ENCODE measurements at regions not wholly inside any gene's neighbourhood (a gene's known extent, or its start where the extent isn't known, plus 50 kb on each side); places are given as distances from the start of the nearest gene placed in this dataset.
"Not testable (repeated sequence)": the region's sequence is repeated elsewhere in the genome, so short reads cannot be mapped to it uniquely, and the experiment has no call there.

DNA sequence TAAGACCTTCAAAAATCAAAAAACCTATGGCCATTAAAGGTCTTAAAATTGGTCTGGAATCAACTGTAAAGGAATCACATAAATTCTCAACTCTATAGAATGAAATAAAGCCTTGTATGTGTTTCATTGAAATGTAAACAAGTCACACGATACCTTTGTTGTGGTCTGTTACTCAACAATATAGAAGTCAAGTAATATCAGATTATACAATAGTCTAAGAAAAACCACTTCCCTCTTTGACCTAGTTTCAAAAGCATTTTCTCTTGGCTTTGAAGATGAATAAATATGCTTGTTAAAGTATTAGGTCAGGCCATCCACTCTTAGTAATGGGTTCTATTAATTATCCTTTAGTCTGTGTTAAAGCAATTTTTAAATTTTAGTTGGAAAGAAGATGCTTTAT lies 79.8 kb upstream of the DIO2 start:
- Histone ChIP-seq H3K79me2 (ENCODE audit: insufficient read depth, low read depth) (no peaks in the 10 kb centered on the region), H3K36me3 (ENCODE audit: insufficient read depth) (no peaks in the 10 kb centered on the region), H4K20me1 (ENCODE audit: insufficient read depth) (no peaks in the 10 kb centered on the region), H3K4me2 (peak overlapping the region; percentile 42), H2AFZ (ENCODE audit: low read depth) (no peak overlapping the region), H3K4me3 (IDR thresholded peaks at IDR 0.05; ENCODE audit: insufficient read depth, low read depth, low read length) (no peak overlapping the region), H3K27me3 (ENCODE audit: insufficient read depth, low read depth) (no peaks in the 10 kb centered on the region), H3K9ac (no peak overlapping the region), H3K27ac (no peak overlapping the region), H3K4me1 (ENCODE audit: low read depth, poor library complexity, severe bottlenecking) (peaks cover 16% of the 10 kb centered on the region)
- TF ChIP-seq, protein P1, sequence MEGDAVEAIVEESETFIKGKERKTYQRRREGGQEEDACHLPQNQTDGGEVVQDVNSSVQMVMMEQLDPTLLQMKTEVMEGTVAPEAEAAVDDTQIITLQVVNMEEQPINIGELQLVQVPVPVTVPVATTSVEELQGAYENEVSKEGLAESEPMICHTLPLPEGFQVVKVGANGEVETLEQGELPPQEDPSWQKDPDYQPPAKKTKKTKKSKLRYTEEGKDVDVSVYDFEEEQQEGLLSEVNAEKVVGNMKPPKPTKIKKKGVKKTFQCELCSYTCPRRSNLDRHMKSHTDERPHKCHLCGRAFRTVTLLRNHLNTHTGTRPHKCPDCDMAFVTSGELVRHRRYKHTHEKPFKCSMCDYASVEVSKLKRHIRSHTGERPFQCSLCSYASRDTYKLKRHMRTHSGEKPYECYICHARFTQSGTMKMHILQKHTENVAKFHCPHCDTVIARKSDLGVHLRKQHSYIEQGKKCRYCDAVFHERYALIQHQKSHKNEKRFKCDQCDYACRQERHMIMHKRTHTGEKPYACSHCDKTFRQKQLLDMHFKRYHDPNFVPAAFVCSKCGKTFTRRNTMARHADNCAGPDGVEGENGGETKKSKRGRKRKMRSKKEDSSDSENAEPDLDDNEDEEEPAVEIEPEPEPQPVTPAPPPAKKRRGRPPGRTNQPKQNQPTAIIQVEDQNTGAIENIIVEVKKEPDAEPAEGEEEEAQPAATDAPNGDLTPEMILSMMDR (conservative IDR thresholded peaks at IDR 0.05; ENCODE audit: low read depth, low read length): no peak

DNA sequence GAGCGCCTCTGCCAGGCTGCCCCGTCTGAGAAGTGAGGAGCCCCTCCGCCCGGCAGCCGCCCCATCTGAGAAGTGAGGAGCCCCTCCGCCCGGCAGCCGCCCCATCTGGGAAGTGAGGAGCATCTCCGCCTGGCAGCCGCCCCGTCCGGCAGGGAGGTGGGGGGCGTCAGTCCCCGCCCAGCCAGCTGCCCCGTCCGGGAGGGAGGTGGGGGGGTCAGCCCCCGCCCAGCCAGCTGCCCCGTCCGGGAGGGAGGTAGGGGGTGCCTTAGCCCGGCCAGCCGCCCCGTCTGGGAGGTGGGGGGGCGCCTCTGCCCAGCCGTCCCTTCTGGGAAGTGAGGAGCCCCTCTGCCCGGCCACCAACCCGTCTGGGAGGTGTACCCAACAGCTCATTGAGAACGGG lies 75.4 kb upstream of the DIO2 start:
- peaks cover 12% of the 10 kb centered on the region for H3K4me1 ChIP-seq (ENCODE audit: low read depth, poor library complexity, severe bottlenecking)
- not testable (repeated sequence) for H3K4me3 ChIP-seq (IDR thresholded peaks at IDR 0.05; ENCODE audit: insufficient read depth, low read depth, low read length); H4K20me1 ChIP-seq (ENCODE audit: insufficient read depth); H3K27ac ChIP-seq; H3K36me3 ChIP-seq (ENCODE audit: insufficient read depth); H3K4me2 ChIP-seq; H3K79me2 ChIP-seq (ENCODE audit: insufficient read depth, low read depth); H3K27me3 ChIP-seq (ENCODE audit: insufficient read depth, low read depth); H3K9ac ChIP-seq; H2AFZ ChIP-seq (ENCODE audit: low read depth)

DNA sequence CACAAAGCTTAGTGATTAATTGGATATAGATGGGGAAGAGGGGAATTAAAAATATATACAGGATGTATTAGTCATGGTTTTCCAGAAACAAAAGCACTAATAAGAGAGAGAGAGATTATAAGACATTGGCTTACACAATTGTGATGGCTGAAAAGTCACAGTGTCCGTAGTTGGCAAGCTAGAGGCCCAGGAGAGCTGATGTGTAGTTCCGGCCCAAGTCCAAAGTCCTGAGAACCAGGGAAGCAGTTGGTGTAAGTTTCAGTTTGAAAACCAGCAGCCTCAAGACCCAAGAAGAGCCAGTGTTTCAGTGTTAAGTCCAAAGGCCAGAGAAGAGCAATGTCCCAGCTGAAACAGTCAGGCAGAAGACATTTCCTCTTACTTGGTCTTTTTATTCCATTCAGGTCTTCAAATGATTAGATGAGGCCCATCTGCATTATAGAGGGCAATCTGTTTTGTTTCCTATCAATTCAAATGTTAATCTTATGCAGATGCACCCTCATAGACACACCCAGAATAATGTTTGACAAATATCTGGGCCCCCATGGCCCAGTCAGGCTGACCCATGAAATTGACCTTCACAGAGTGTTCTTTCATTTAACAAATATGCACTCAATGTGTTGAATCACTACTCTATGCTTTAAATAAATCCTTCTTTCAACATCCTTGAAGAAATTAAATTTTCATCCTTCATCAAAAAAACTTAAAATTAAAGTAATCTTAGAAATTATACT lies 67.2 kb upstream of the DIO2 start:
- no peaks in the 10 kb centered on the region for H3K79me2 ChIP-seq (ENCODE audit: insufficient read depth, low read depth)
- no peaks in the 10 kb centered on the region for H3K4me1 ChIP-seq (ENCODE audit: low read depth, poor library complexity, severe bottlenecking)
- no peak overlapping the region for H3K27ac ChIP-seq
- H3K36me3 ChIP-seq (ENCODE audit: insufficient read depth): no peaks in the 10 kb centered on the region
- no peaks in the 10 kb centered on the region for H3K27me3 ChIP-seq (ENCODE audit: insufficient read depth, low read depth)
- H3K9ac ChIP-seq: no peak overlapping the region
- no peak overlapping the region for H3K4me3 ChIP-seq (IDR thresholded peaks at IDR 0.05; ENCODE audit: insufficient read depth, low read depth, low read length)
- no peak overlapping the region for H3K4me2 ChIP-seq
- no peaks in the 10 kb centered on the region for H4K20me1 ChIP-seq (ENCODE audit: insufficient read depth)
- H2AFZ ChIP-seq (ENCODE audit: low read depth): no peak overlapping the region
- TF ChIP-seq, protein P1 (conservative IDR thresholded peaks at IDR 0.05; ENCODE audit: low read depth, low read length): no peak

DNA sequence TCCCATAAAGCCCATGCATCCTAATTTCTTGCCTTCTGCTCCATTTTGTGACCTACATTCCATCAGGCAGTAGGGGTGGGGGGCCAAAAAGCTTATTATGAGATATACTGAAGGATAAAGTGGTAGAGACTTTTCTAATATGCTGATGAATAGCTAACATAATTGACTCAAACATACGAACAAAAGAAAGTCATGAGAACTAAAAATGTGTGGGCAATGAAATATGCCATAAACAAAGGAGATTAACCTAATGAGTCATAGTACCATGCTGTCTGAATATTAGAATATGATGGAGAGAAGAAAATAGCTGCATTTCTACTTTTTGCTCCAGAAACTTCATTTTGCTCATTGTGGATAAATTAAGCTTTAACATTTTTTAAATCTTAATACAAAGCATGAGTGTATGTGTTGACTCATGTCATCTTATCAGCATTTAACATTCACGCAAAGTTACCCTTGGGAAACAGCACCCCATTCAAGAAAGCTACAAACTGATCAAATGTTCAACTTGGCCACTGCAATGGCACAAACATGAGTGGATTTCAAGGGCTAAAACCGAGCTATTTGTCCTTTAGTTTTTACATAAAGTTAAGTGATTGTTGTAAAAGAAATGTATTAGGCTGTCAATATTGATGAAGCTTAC lies 64.0 kb upstream of the DIO2 start:
- no peaks in the 10 kb centered on the region for H3K4me1 ChIP-seq (ENCODE audit: low read depth, poor library complexity, severe bottlenecking)
- H3K27ac ChIP-seq: no peak overlapping the region
- no peak overlapping the region for H3K9ac ChIP-seq
- H3K4me2 ChIP-seq: no peak overlapping the region
- TF ChIP-seq, protein P1 (conservative IDR thresholded peaks at IDR 0.05; ENCODE audit: low read depth, low read length): no peak
- no peaks in the 10 kb centered on the region for H3K36me3 ChIP-seq (ENCODE audit: insufficient read depth)
- no peak overlapping the region for H3K4me3 ChIP-seq (IDR thresholded peaks at IDR 0.05; ENCODE audit: insufficient read depth, low read depth, low read length)
- no peak overlapping the region for H2AFZ ChIP-seq (ENCODE audit: low read depth)
- no peaks in the 10 kb centered on the region for H4K20me1 ChIP-seq (ENCODE audit: insufficient read depth)
- no peaks in the 10 kb centered on the region for H3K79me2 ChIP-seq (ENCODE audit: insufficient read depth, low read depth)
- H3K27me3 ChIP-seq (ENCODE audit: insufficient read depth, low read depth): no peaks in the 10 kb centered on the region

DNA sequence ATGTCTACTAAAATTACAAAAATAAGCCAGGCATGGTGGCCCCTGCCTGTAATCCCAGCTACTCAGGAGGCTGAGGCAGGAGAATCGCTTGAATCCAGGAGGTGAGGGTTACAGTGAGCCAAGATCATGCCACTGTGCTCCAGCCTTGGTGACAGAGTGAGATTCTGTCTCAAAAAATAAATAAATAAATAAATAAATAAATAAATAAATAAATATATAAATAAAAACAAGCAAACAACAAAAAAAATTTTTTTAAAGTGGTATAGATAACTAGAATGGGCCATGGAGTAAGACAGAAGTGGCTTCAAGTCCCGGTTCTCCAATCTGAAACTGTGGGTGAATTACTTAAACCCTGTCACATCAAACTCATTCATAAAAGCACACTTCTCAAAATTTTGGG lies 63.0 kb upstream of the DIO2 start:
- H2AFZ ChIP-seq (ENCODE audit: low read depth); H3K27ac ChIP-seq; H3K27me3 ChIP-seq (ENCODE audit: insufficient read depth, low read depth); H4K20me1 ChIP-seq (ENCODE audit: insufficient read depth); H3K4me1 ChIP-seq (ENCODE audit: low read depth, poor library complexity, severe bottlenecking); H3K79me2 ChIP-seq (ENCODE audit: insufficient read depth, low read depth); H3K4me3 ChIP-seq (IDR thresholded peaks at IDR 0.05; ENCODE audit: insufficient read depth, low read depth, low read length); H3K36me3 ChIP-seq (ENCODE audit: insufficient read depth); H3K4me2 ChIP-seq; H3K9ac ChIP-seq: not testable (repeated sequence)
